ENCODE measurements at regions not wholly inside any gene's neighbourhood (a gene's known extent, or its start where the extent isn't known, plus 50 kb on each side); places are given as distances from the start of the nearest gene placed in this dataset.

- Histone ChIP-seq H3K79me2 (ENCODE audit: control insufficient read depth, insufficient read depth, low read length, unreplicated experiment) (no peaks in the 10 kb centered on the region), H3K4me1 (ENCODE audit: control insufficient read depth, insufficient read depth, low read length, unreplicated experiment) (no peaks in the 10 kb centered on the region), H3K27ac (ENCODE audit: low read depth, low read length) (no peak overlapping the region), H3K27me3 (ENCODE audit: insufficient read depth, low read length) (no peaks in the 10 kb centered on the region), H3K4me3 (ENCODE audit: low read depth, low read length) (no peak overlapping the region), H2AFZ (ENCODE audit: low read length, unreplicated experiment) (no peak overlapping the region), H3K36me3 (ENCODE audit: insufficient read depth, low read length) (no peaks in the 10 kb centered on the region)
Observed at GRCh38 chr7:88516429-88516828, 209.7 kb upstream of the STEAP4 start.

GRCh38 chr7:88515301-88515700 is 208.6 kb upstream of the STEAP4 start:
- Histone ChIP-seq H3K36me3 (ENCODE audit: insufficient read depth, low read length) (no peaks in the 10 kb centered on the region), H3K27ac (ENCODE audit: low read depth, low read length) (no peak overlapping the region), H2AFZ (ENCODE audit: low read length, unreplicated experiment) (no peak overlapping the region), H3K4me3 (ENCODE audit: low read depth, low read length) (no peak overlapping the region), H3K4me1 (ENCODE audit: control insufficient read depth, insufficient read depth, low read length, unreplicated experiment) (no peaks in the 10 kb centered on the region), H3K27me3 (ENCODE audit: insufficient read depth, low read length) (no peaks in the 10 kb centered on the region), H3K79me2 (ENCODE audit: control insufficient read depth, insufficient read depth, low read length, unreplicated experiment) (no peaks in the 10 kb centered on the region)

- H3K79me2 ChIP-seq (ENCODE audit: control insufficient read depth, insufficient read depth, low read length, unreplicated experiment) = no peaks in the 10 kb centered on the region
- no peaks in the 10 kb centered on the region for H3K36me3 ChIP-seq (ENCODE audit: insufficient read depth, low read length)
- no peak overlapping the region for H3K27ac ChIP-seq (ENCODE audit: low read depth, low read length)
- no peaks in the 10 kb centered on the region for H3K4me1 ChIP-seq (ENCODE audit: control insufficient read depth, insufficient read depth, low read length, unreplicated experiment)
- H3K27me3 ChIP-seq (ENCODE audit: insufficient read depth, low read length) = no peaks in the 10 kb centered on the region
- H3K4me3 ChIP-seq (ENCODE audit: low read depth, low read length) = no peak overlapping the region
- no peak overlapping the region for H2AFZ ChIP-seq (ENCODE audit: low read length, unreplicated experiment)
Observed at GRCh38 chr7:88509341-88509740, 202.6 kb upstream of the STEAP4 start.

GRCh38 chr7:88500131-88500530 is 193.4 kb upstream of the STEAP4 start:
- no peak overlapping the region for H2AFZ ChIP-seq (ENCODE audit: low read length, unreplicated experiment)
- H3K27ac ChIP-seq (ENCODE audit: low read depth, low read length) = no peak overlapping the region
- no peak overlapping the region for H3K4me3 ChIP-seq (ENCODE audit: low read depth, low read length)
- H3K27me3 ChIP-seq (ENCODE audit: insufficient read depth, low read length) = no peaks in the 10 kb centered on the region
- no peaks in the 10 kb centered on the region for H3K4me1 ChIP-seq (ENCODE audit: control insufficient read depth, insufficient read depth, low read length, unreplicated experiment)
- no peaks in the 10 kb centered on the region for H3K79me2 ChIP-seq (ENCODE audit: control insufficient read depth, insufficient read depth, low read length, unreplicated experiment)
- H3K36me3 ChIP-seq (ENCODE audit: insufficient read depth, low read length) = no peaks in the 10 kb centered on the region

- H3K4me3 ChIP-seq (ENCODE audit: low read depth, low read length) = no peak overlapping the region
- H3K27ac ChIP-seq (ENCODE audit: low read depth, low read length) = no peak overlapping the region
- H3K27me3 ChIP-seq (ENCODE audit: insufficient read depth, low read length) = no peaks in the 10 kb centered on the region; the same call in 1 of the 2 replicates
- H3K79me2 ChIP-seq (ENCODE audit: control insufficient read depth, insufficient read depth, low read length, unreplicated experiment) = no peaks in the 10 kb centered on the region
- H2AFZ ChIP-seq (ENCODE audit: low read length, unreplicated experiment) = no peak overlapping the region
- no peaks in the 10 kb centered on the region for H3K36me3 ChIP-seq (ENCODE audit: insufficient read depth, low read length)
- no peaks in the 10 kb centered on the region for H3K4me1 ChIP-seq (ENCODE audit: control insufficient read depth, insufficient read depth, low read length, unreplicated experiment)
Observed at GRCh38 chr7:88495881-88496725, 189.4 kb upstream of the STEAP4 start.

- no peak overlapping the region for H3K4me3 ChIP-seq (ENCODE audit: low read depth, low read length)
- H3K27me3 ChIP-seq (ENCODE audit: insufficient read depth, low read length) = no peaks in the 10 kb centered on the region; the same call in 1 of the 2 replicates
- no peaks in the 10 kb centered on the region for H3K36me3 ChIP-seq (ENCODE audit: insufficient read depth, low read length)
- no peak overlapping the region for H3K27ac ChIP-seq (ENCODE audit: low read depth, low read length)
- H3K4me1 ChIP-seq (ENCODE audit: control insufficient read depth, insufficient read depth, low read length, unreplicated experiment) = no peaks in the 10 kb centered on the region
- no peak overlapping the region for H2AFZ ChIP-seq (ENCODE audit: low read length, unreplicated experiment)
- no peaks in the 10 kb centered on the region for H3K79me2 ChIP-seq (ENCODE audit: control insufficient read depth, insufficient read depth, low read length, unreplicated experiment)
Observed at GRCh38 chr7:88492153-88492552, 185.5 kb upstream of the STEAP4 start.

GRCh38 chr7:88490874-88491273 is 184.2 kb upstream of the STEAP4 start:
- H3K4me1 ChIP-seq (ENCODE audit: control insufficient read depth, insufficient read depth, low read length, unreplicated experiment) = no peaks in the 10 kb centered on the region
- H2AFZ ChIP-seq (ENCODE audit: low read length, unreplicated experiment) = no peak overlapping the region
- no peak overlapping the region for H3K27ac ChIP-seq (ENCODE audit: low read depth, low read length)
- no peaks in the 10 kb centered on the region; the same call in 1 of the 2 replicates for H3K27me3 ChIP-seq (ENCODE audit: insufficient read depth, low read length)
- H3K4me3 ChIP-seq (ENCODE audit: low read depth, low read length) = no peak overlapping the region
- H3K36me3 ChIP-seq (ENCODE audit: insufficient read depth, low read length) = no peaks in the 10 kb centered on the region
- no peaks in the 10 kb centered on the region for H3K79me2 ChIP-seq (ENCODE audit: control insufficient read depth, insufficient read depth, low read length, unreplicated experiment)

GRCh38 chr7:88490161-88490560 is 183.5 kb upstream of the STEAP4 start:
- Histone ChIP-seq H3K36me3 (ENCODE audit: insufficient read depth, low read length) (no peaks in the 10 kb centered on the region), H3K27ac (ENCODE audit: low read depth, low read length) (no peak overlapping the region)

GRCh38 chr7:88485821-88486220 is 179.1 kb upstream of the STEAP4 start:
- H3K27me3 ChIP-seq (ENCODE audit: insufficient read depth, low read length) = no peaks in the 10 kb centered on the region
- H3K4me3 ChIP-seq (ENCODE audit: low read depth, low read length) = no peak overlapping the region
- H2AFZ ChIP-seq (ENCODE audit: low read length, unreplicated experiment) = no peak overlapping the region
- no peaks in the 10 kb centered on the region for H3K4me1 ChIP-seq (ENCODE audit: control insufficient read depth, insufficient read depth, low read length, unreplicated experiment)
- H3K27ac ChIP-seq (ENCODE audit: low read depth, low read length) = no peak overlapping the region
- no peaks in the 10 kb centered on the region for H3K79me2 ChIP-seq (ENCODE audit: control insufficient read depth, insufficient read depth, low read length, unreplicated experiment)
- H3K36me3 ChIP-seq (ENCODE audit: insufficient read depth, low read length) = no peaks in the 10 kb centered on the region

More at GRCh38 chr7:88490161-88490560, 183.5 kb upstream of the STEAP4 start:
- no peaks in the 10 kb centered on the region for H3K79me2 ChIP-seq (ENCODE audit: control insufficient read depth, insufficient read depth, low read length, unreplicated experiment)
- no peaks in the 10 kb centered on the region; the same call in 1 of the 2 replicates for H3K27me3 ChIP-seq (ENCODE audit: insufficient read depth, low read length)
- no peak overlapping the region for H3K4me3 ChIP-seq (ENCODE audit: low read depth, low read length)
- H2AFZ ChIP-seq (ENCODE audit: low read length, unreplicated experiment) = no peak overlapping the region
- H3K4me1 ChIP-seq (ENCODE audit: control insufficient read depth, insufficient read depth, low read length, unreplicated experiment) = no peaks in the 10 kb centered on the region

- Histone ChIP-seq H3K27ac (ENCODE audit: low read depth, low read length) (no peak overlapping the region), H3K4me1 (ENCODE audit: control insufficient read depth, insufficient read depth, low read length, unreplicated experiment) (no peaks in the 10 kb centered on the region), H3K27me3 (ENCODE audit: insufficient read depth, low read length) (no peaks in the 10 kb centered on the region), H3K79me2 (ENCODE audit: control insufficient read depth, insufficient read depth, low read length, unreplicated experiment) (no peaks in the 10 kb centered on the region), H2AFZ (ENCODE audit: low read length, unreplicated experiment) (no peak overlapping the region), H3K36me3 (ENCODE audit: insufficient read depth, low read length) (no peaks in the 10 kb centered on the region), H3K4me3 (ENCODE audit: low read depth, low read length) (no peak overlapping the region)
Observed at GRCh38 chr7:88484551-88484950, 177.9 kb upstream of the STEAP4 start.

GRCh38 chr7:88480896-88481295 is 174.2 kb upstream of the STEAP4 start:
- Histone ChIP-seq H3K36me3 (ENCODE audit: insufficient read depth, low read length) (no peaks in the 10 kb centered on the region), H3K27me3 (ENCODE audit: insufficient read depth, low read length) (no peaks in the 10 kb centered on the region), H3K4me1 (ENCODE audit: control insufficient read depth, insufficient read depth, low read length, unreplicated experiment) (no peaks in the 10 kb centered on the region), H3K79me2 (ENCODE audit: control insufficient read depth, insufficient read depth, low read length, unreplicated experiment) (no peaks in the 10 kb centered on the region), H3K27ac (ENCODE audit: low read depth, low read length) (no peak overlapping the region), H2AFZ (ENCODE audit: low read length, unreplicated experiment) (no peak overlapping the region), H3K4me3 (ENCODE audit: low read depth, low read length) (no peak overlapping the region)
